ENCODE measurements at regions not wholly inside any gene's neighbourhood (a gene's known extent, or its start where the extent isn't known, plus 50 kb on each side); places are given as distances from the start of the nearest gene placed in this dataset.

DNA sequence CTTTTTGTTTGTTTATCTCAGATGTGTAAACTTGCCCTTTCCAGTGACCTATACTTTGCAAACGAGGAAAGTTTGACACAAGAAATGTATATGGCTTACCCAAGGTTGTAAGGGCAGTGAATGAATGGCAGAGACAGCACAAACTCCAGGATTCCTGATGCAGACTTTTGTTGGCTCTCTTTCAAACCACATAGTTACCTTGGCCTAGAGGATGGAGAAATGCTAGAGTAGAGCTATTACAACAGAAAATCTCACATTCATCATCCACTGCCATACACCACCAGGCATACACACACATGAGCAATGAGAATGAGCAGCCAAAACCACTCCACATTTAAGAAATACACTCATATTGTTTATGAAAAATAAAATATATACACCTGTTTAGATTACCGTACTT lies 387.0 kb downstream of the TLR4 start:
- TF ChIP-seq SUZ12 (IDR thresholded peaks at IDR 0.05; ENCODE audit: extremely low read depth, insufficient read depth, insufficient read length), result no peak
- TF ChIP-seq ZNF274 (IDR thresholded peaks at IDR 0.05; ENCODE audit: low read depth, low read length), result no peak
- no peak for TF ChIP-seq YY1 (IDR thresholded peaks at IDR 0.05; ENCODE audit: insufficient read depth, insufficient read length)
- H3K4me3 ChIP-seq (ENCODE audit: insufficient read length, low read depth), result no peak overlapping the region
- H3K9me3 ChIP-seq (ENCODE audit: insufficient read depth, low read length), result no peaks in the 10 kb centered on the region

DNA sequence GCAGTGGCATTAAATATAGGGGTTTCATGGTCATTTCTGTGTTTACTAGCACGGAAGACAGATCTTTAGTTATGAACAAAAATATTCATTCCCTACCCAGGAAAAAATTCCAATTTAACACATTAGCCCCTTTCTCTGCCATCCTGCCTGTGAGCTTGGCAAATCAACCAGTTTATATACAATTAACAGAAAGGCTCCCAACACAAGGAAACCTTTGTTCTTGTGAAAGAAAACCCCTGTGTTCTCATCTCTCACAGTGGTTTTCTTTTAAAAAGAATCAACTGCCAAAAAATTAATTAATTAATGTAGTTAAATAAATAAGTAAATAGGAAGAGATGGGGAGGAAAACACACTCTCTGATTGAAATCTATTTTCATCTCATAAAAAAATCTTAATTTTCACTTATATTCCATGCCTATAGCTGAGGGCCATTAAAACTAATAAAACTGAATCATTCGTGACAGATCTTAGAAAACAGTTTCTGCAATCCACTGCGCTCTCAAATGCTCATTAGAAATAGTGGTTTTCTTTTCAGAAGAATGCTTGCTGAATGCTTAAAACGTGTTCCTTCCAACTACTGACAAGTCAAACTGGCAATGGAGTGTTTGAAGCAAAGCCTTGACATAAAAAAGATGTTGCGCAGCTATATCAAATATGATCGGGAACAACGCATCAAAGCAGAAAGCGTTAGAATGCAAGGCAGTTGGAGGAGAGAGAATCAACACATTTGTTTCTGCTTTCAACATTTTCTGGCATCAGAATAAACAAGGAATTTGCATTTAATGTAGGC lies 387.7 kb downstream of the TLR4 start:
- DNase-seq (ENCODE audit: low read depth, low spot score), result no peak
- TF ChIP-seq SUZ12 (IDR thresholded peaks at IDR 0.05; ENCODE audit: extremely low read depth, insufficient read depth, insufficient read length) (no peak), YY1 (IDR thresholded peaks at IDR 0.05; ENCODE audit: insufficient read depth, insufficient read length) (no peak), ZNF274 (IDR thresholded peaks at IDR 0.05; ENCODE audit: low read depth, low read length) (no peak)
- Histone ChIP-seq H3K27me3 (ENCODE audit: insufficient read depth, insufficient read length) (no peaks in the 10 kb centered on the region), H3K9me3 (ENCODE audit: insufficient read depth, low read length) (no peaks in the 10 kb centered on the region), H3K4me3 (ENCODE audit: insufficient read length, low read depth) (no peak overlapping the region), H3K9ac (ENCODE audit: insufficient read length, low read depth) (no peak overlapping the region), H3K36me3 (ENCODE audit: insufficient read depth, insufficient read length, low read length) (no peaks in the 10 kb centered on the region), H3K4me1 (ENCODE audit: insufficient read depth, insufficient read length) (no peaks in the 10 kb centered on the region)

More for the DNA sequence above, 387.0 kb downstream of the TLR4 start:
- Histone ChIP-seq H3K36me3 (ENCODE audit: insufficient read depth, insufficient read length, low read length) (no peaks in the 10 kb centered on the region), H3K27me3 (ENCODE audit: insufficient read depth, insufficient read length) (no peaks in the 10 kb centered on the region), H3K4me1 (ENCODE audit: insufficient read depth, insufficient read length) (no peaks in the 10 kb centered on the region), H3K9ac (ENCODE audit: insufficient read length, low read depth) (no peak overlapping the region)
- DNase-seq (ENCODE audit: low read depth, low spot score), result no peak

DNA sequence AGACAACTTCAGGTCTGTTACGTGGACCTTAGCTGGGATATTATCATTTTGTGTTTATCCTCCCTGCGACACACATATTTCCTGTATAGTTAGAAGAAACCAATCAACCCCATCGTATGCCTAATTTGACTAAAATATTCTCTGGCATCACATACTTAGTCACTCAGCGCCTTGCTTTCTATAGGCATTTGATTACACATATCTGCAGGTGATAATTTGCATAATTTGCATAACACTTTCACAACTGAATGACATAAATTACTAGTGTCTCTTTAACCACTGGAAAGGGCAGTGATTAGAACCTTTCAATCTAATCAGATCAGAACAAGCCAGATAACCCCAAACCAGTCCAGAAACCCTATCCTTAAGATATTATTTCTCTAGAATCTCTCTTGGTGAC lies 390.2 kb downstream of the TLR4 start:
- Histone ChIP-seq H3K4me1 (ENCODE audit: insufficient read depth, insufficient read length) (no peaks in the 10 kb centered on the region), H3K4me3 (ENCODE audit: insufficient read length, low read depth) (no peak overlapping the region), H3K27me3 (ENCODE audit: insufficient read depth, insufficient read length) (no peaks in the 10 kb centered on the region), H3K9ac (ENCODE audit: insufficient read length, low read depth) (no peak overlapping the region), H3K9me3 (ENCODE audit: insufficient read depth, low read length) (no peaks in the 10 kb centered on the region), H3K36me3 (ENCODE audit: insufficient read depth, insufficient read length, low read length) (no peaks in the 10 kb centered on the region)
- TF ChIP-seq YY1 (IDR thresholded peaks at IDR 0.05; ENCODE audit: insufficient read depth, insufficient read length) (no peak), SUZ12 (IDR thresholded peaks at IDR 0.05; ENCODE audit: extremely low read depth, insufficient read depth, insufficient read length) (no peak), ZNF274 (IDR thresholded peaks at IDR 0.05; ENCODE audit: low read depth, low read length) (no peak)
- DNase-seq (ENCODE audit: low read depth, low spot score), result no peak

DNA sequence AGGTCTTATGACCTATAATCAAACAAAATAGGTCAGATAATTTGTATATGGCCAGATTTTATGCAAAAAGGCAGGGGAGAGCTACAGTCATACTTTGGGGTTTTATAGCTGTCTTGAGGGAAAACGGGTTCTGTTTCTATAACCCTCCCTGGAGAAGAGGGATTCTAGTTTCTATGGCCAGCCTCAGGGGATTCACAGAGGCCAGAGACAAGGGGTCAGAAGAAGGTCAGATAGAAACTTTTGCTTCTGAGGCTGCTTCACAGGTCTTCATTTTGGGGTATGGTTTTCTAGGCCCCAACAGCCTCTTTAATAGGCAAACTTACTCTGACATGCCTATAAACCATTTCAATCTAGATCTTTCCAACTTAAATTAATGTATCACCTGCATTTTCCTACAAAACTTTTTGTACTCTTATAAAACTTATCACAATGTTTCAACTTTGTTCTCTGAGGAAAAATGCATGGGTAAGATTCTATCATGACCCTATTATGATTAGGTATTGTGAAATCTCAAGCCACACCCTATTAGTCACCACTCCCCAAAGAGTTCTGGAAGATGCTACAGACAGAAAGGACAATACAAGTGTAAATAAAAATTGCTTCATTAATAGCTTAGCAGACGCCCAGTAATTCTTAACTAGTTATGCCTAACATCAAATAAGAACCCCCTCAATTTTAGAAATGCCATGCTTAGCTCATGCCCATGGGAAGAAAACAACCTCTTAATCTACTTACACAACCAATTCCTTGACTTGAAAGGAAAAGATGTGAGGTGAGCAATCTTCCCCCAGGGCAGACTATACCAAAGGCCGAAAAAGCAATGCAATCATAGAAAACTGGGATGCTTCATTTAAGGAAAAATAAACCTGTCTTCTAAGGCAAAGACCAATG lies 396.6 kb downstream of the TLR4 start:
- H3K4me3 ChIP-seq (ENCODE audit: insufficient read length, low read depth), result no peak overlapping the region
- no peaks in the 10 kb centered on the region for H3K27me3 ChIP-seq (ENCODE audit: insufficient read depth, insufficient read length)
- H3K4me1 ChIP-seq (ENCODE audit: insufficient read depth, insufficient read length), result no peaks in the 10 kb centered on the region
- TF ChIP-seq SUZ12 (IDR thresholded peaks at IDR 0.05; ENCODE audit: extremely low read depth, insufficient read depth, insufficient read length), result no peak
- TF ChIP-seq YY1 (IDR thresholded peaks at IDR 0.05; ENCODE audit: insufficient read depth, insufficient read length), result no peak
- no peak for TF ChIP-seq ZNF274 (IDR thresholded peaks at IDR 0.05; ENCODE audit: low read depth, low read length)
- DNase-seq (ENCODE audit: low read depth, low spot score), result no peak
- H3K36me3 ChIP-seq (ENCODE audit: insufficient read depth, insufficient read length, low read length), result no peaks in the 10 kb centered on the region
- no peaks in the 10 kb centered on the region for H3K9me3 ChIP-seq (ENCODE audit: insufficient read depth, low read length)
- H3K9ac ChIP-seq (ENCODE audit: insufficient read length, low read depth), result no peak overlapping the region

DNA sequence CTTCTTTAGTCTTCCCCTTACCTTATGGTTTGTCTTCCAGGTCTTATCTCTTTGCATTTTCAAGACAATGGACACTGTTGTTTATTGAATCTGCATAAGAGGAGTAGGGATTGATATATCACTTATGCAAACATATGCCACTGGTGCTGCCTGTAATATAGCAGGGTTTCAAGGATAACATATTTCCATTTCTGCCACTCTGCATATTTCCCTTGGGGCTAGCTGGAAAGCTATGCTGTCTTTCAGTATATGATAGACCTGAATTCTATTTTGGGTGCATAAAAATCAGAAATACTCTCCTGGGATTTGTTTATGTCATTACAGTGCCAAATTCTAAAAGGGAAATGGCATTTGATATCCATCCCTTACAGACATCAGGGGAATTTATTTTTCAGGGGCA lies 400.2 kb downstream of the TLR4 start:
- no peaks in the 10 kb centered on the region for H3K9me3 ChIP-seq (ENCODE audit: insufficient read depth, low read length)
- no peaks in the 10 kb centered on the region for H3K36me3 ChIP-seq (ENCODE audit: insufficient read depth, insufficient read length, low read length)
- H3K4me3 ChIP-seq (ENCODE audit: insufficient read length, low read depth), result no peak overlapping the region
- no peak overlapping the region for H3K9ac ChIP-seq (ENCODE audit: insufficient read length, low read depth)
- TF ChIP-seq SUZ12 (IDR thresholded peaks at IDR 0.05; ENCODE audit: extremely low read depth, insufficient read depth, insufficient read length) (no peak), YY1 (IDR thresholded peaks at IDR 0.05; ENCODE audit: insufficient read depth, insufficient read length) (no peak), ZNF274 (IDR thresholded peaks at IDR 0.05; ENCODE audit: low read depth, low read length) (no peak)
- H3K27me3 ChIP-seq (ENCODE audit: insufficient read depth, insufficient read length), result no peaks in the 10 kb centered on the region
- H3K4me1 ChIP-seq (ENCODE audit: insufficient read depth, insufficient read length), result no peaks in the 10 kb centered on the region
- DNase-seq (ENCODE audit: low read depth, low spot score), result no peak

DNA sequence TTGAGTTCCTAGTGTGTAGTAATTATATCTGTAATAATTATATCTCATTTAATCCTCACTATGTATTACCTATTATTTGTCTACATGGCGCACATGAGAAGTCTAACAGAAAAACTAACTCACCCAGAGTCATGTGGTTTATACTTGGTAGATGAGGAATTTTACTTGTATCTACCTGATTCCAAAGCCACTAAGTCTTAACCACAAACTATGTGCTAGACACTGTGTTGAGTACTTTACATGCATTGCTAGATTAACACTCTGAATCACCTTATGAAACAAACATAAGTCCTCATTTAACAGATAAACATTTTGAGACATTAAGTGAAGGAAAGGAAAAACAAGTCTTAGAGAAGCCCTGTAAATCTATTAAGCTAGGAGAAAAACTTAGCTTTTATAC lies 404.8 kb downstream of the TLR4 start:
- no peak for TF ChIP-seq SUZ12 (IDR thresholded peaks at IDR 0.05; ENCODE audit: extremely low read depth, insufficient read depth, insufficient read length)
- no peak overlapping the region for H3K4me3 ChIP-seq (ENCODE audit: insufficient read length, low read depth)
- no peak overlapping the region for H3K9ac ChIP-seq (ENCODE audit: insufficient read length, low read depth)
- H3K4me1 ChIP-seq (ENCODE audit: insufficient read depth, insufficient read length), result no peaks in the 10 kb centered on the region
- no peaks in the 10 kb centered on the region for H3K36me3 ChIP-seq (ENCODE audit: insufficient read depth, insufficient read length, low read length)
- no peaks in the 10 kb centered on the region for H3K27me3 ChIP-seq (ENCODE audit: insufficient read depth, insufficient read length)
- H3K9me3 ChIP-seq (ENCODE audit: insufficient read depth, low read length), result no peaks in the 10 kb centered on the region
- no peak for DNase-seq (ENCODE audit: low read depth, low spot score)

DNA sequence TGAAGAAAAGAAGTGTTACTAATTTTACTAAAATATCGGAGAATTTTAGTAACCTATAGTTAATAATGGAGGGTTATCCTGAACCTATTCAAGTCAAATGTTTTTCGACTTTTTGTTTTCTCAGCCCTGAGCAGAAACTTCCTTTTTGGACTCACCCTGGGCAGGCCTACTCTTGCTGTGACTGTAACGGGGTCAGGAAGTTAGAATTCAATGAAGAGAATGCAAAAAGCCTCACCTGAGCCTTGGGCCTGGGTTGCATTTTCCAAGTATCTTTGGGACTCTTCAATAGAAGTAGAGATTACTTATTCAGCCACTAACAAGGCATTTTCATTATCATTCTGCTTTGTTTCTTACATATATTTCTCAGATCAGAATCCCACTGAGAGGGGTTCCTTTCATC lies 405.3 kb downstream of the TLR4 start:
- H3K36me3 ChIP-seq (ENCODE audit: insufficient read depth, insufficient read length, low read length), result no peaks in the 10 kb centered on the region
- DNase-seq (ENCODE audit: low read depth, low spot score), result no peak
- H3K4me1 ChIP-seq (ENCODE audit: insufficient read depth, insufficient read length), result no peaks in the 10 kb centered on the region
- no peaks in the 10 kb centered on the region for H3K27me3 ChIP-seq (ENCODE audit: insufficient read depth, insufficient read length)
- TF ChIP-seq YY1 (IDR thresholded peaks at IDR 0.05; ENCODE audit: insufficient read depth, insufficient read length) (no peak), ZNF274 (IDR thresholded peaks at IDR 0.05; ENCODE audit: low read depth, low read length) (no peak), SUZ12 (IDR thresholded peaks at IDR 0.05; ENCODE audit: extremely low read depth, insufficient read depth, insufficient read length) (no peak)
- no peak overlapping the region for H3K9ac ChIP-seq (ENCODE audit: insufficient read length, low read depth)
- H3K9me3 ChIP-seq (ENCODE audit: insufficient read depth, low read length), result no peaks in the 10 kb centered on the region
- H3K4me3 ChIP-seq (ENCODE audit: insufficient read length, low read depth), result no peak overlapping the region
